ENCODE measurements at regions not wholly inside any gene's neighbourhood (a gene's known extent, or its start where the extent isn't known, plus 50 kb on each side); places are given as distances from the start of the nearest gene placed in this dataset.
"Not testable (repeated sequence)": the region's sequence is repeated elsewhere in the genome, so short reads cannot be mapped to it uniquely, and the experiment has no call there.

GRCh38 chr5:110248921-110249320 is 477.6 kb downstream of the TMEM232 start:
- no peak for DNase-seq (ENCODE audit: low spot score)

DNA sequence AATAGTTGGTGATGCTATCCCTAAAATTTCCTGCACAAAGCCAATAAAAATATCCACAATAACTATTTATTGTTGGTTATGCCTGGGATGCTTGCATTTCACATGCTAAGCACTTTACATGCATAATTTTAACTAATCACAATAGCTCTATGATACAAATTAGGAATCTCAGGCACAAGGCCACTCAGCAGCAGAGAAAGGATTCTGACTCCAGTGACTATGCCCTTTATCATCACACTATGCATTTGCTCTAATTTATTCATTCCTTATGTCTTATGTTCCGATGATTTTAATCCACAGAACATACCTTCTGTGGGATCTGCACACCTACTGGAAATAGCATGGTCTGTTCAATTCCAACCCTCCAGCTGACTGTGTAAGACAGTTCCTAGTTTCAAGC is 476.1 kb downstream of the TMEM232 start:
- no peak for DNase-seq (ENCODE audit: low spot score)

DNA sequence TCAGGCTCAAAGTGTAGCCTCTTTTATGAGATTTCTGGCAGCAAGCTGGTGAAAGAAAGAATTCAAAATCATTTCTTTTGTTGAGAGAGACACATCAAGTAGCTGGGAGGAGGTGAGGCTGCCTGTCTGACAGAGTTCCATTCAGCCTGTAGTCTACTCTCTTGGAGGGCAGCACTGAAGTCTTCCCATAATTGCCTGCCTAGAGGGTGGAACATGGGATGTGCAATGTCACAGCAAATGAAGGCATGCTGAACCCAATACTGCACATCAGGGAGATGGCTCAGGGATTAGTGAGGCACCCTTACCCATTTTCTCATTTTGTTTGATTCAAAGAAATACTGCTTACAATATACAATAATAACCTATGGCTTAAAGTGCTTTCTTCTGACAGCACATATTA is 475.7 kb downstream of the TMEM232 start:
- no peak for DNase-seq (ENCODE audit: low spot score)

DNA sequence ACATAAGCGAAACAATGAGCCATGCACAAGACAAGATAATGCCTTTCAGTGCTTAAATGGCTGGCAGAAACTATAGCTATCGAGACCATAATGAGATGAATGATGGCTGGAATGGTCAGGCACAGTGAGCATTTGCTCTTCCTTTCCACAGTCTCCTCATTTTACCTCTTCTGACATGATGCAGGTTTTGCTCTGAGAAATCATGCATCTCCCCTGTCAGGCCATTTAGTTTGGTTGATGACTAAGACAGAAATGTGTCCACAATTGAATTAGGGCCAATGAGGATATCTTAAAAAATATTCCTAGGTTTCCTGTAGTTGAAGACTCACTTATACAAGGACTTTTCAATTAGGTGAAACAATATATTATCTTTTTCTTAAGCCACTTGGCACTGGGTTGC is 475.1 kb downstream of the TMEM232 start:
- DNase-seq (ENCODE audit: low spot score): no peak

GRCh38 chr5:110255194-110255593 is 471.3 kb downstream of the TMEM232 start:
- DNase-seq (ENCODE audit: low spot score): no peak

- DNase-seq (ENCODE audit: low spot score): no peak
Measured at GRCh38 chr5:110256298-110256697, 470.2 kb downstream of the TMEM232 start.

DNA sequence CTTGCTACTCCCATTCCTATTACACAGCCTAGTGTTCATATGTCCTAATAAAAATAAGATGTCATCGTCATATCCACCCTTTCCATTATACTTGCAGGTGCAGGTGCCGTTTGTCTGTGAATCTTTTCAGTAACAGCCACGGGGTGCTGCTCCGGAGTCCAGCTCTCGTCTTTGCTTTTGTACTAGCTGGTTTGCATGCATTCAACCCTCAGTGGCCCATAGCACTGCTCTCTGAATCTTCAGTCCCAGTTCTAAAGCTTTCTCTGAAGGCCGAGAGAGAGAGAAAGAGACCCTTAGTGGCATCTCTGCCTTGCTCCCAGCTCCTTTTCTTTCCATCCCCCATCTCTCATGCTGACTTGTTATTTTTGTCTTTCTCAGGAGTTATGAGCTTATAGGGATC is 468.5 kb downstream of the TMEM232 start:
- DNase-seq (ENCODE audit: low spot score): no peak

DNA sequence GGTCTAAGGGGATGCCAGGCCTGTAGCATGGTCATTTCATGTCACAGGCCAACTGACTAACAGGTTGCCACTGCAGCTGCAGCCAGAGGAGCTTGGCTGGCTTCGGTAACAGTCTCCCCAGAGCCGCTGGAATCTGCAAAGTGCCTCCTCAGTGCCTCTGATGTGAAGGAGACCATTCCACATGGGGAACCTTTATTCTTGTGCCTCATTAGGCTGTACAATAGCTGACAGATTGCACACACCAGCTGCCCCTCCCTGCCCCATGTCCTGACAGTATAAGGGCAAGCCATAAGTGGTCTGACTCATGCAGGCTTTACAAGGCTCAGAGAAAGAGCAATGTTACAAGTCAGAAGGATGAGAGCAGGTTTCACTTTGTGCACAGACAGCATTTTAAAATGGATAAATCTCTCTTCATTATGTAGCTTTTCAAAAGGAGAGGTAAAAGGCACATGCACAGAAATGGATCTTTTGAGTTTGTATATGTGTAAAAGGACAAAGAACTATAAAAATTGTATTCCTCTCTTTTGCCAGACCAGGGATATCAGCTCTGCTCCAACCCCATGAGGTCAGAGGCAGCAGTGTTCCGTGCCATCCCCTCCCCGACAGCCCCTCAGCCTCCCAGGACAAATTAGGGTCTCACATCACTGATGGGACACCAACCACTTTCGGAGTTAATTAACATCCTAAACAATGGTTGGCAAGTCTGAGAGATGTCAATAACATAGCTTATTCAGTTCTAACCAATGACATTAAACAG is 467.8 kb downstream of the TMEM232 start:
- peak; percentile 70 for DNase-seq (ENCODE audit: low spot score)

- DNase-seq (ENCODE audit: low spot score): peak; percentile 20
Measured at GRCh38 chr5:110262749-110263148, 463.7 kb downstream of the TMEM232 start.

GRCh38 chr5:110264661-110265060 is 461.8 kb downstream of the TMEM232 start:
- DNase-seq (ENCODE audit: low spot score): peak; percentile 10

DNA sequence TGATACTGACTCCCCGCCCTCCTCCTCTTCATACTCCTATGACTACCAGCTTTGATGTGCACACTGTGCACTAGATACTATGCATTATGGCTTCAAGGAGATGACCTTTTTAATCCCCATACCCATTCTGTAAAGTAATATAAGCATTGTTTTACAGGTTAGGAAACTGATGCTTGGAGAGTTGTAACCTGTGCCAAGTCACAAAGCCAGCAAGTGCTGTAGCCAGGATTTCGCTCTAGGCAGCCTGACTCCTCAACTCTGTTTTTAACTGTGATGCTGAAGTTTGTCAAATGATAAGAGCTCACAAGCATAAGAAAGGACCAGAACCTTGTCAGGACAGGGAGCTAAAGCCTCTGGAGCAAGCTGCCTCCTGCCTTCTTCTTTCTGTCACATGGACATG is 461.3 kb downstream of the TMEM232 start:
- no peak for DNase-seq (ENCODE audit: low spot score)

- DNase-seq (ENCODE audit: low spot score): no peak
Measured at GRCh38 chr5:110267714-110268113, 458.8 kb downstream of the TMEM232 start.

DNA sequence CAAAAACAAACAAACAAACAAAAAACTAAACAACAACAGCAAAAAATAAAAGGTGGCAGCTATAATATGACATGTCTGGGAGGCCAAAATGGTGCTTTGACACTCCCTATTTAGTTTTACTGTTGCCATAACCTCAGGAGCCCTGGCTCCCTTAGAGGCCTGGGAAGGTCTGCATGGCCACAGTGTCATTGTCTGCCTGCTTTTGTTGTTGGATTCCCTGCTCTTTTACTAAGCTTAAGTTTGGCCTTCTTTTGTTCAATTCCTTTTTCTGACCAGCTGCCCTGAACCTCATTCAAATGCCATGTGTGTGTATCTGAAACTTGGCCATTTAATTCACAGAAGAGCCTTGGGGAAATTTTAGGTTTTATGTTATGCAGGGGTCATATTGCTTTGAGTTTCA is 458.2 kb downstream of the TMEM232 start:
- no peak for DNase-seq (ENCODE audit: low spot score)

DNA sequence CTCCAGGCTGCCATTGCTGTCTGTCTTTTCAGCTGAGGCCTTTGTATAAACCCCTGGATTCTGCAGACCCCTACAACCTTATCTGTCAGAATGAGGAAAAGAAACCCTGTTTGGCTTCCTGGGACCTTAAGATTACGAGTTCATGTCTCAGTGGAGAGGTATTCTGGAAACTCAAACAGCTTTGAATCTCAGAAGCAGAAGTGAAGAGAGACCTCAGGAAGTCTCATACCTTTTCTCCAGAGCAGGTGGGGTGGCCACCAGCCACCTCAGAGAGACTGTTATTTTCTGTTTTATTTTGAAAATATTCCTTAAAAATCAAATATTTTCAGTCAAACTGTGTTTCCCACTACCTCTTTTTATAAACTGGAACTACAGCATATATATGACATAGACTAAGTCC is 457.5 kb downstream of the TMEM232 start:
- no peak for DNase-seq (ENCODE audit: low spot score)

- DNase-seq (ENCODE audit: low spot score): peak; percentile 37
Measured at GRCh38 chr5:110269478-110270142, 456.9 kb downstream of the TMEM232 start.

DNA sequence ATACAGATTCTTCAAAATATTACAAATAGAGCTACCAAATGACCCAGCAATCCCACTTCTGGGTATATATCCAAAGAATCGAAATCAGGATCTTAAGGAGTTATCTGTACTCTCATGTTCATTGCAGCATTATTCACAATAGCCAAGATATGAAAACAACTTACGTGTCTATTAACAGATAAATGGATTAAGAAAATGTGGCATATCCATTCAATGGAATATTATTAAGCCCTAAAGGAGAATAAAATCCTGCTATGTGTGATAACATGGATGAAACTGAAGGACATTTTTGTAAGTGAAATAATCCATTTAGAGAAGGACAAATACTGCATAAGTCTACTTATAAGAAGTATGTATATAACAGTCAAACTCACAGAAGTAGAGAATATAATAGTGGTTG is 450.6 kb downstream of the TMEM232 start:
- no peak for DNase-seq (ENCODE audit: low spot score)

DNA sequence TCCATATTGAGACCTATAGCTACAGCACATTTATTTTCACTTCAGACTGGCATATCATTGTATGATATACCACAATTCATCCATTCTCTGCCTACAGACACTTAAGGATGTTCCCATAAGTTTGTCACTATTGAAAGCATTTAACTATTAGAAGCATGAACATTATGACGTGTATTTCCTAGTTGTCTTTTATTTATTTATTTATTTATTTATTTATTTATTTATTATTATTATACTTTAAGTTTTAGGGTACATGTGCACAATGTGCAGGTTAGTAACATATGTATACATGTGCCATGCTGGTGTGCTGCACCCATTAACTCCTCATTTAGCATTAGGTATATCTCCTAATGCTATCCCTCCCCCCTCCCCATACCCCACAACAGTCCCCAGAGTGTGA is 448.0 kb downstream of the TMEM232 start:
- DNase-seq (ENCODE audit: low spot score): not testable (repeated sequence)

DNA sequence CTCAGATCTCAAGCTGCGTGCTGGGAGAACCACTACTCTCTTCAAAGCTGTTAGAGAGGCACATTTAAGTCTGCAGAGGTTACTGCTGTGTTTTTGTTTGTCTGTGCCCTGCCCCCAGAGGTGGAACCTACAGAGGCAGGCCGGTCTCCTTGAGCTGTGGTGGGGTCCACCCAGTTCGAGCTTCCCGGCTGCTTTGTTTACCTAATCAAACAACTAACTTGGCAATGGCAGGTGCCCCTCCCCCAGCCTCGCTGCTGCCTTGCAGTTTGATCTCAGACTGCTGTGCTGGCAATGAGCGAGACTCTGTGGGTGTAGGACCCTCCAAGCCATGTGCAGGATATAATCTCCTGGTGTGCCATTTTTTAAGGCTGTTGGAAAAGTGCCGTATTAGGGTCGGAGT is 442.4 kb downstream of the TMEM232 start:
- DNase-seq (ENCODE audit: low spot score): not testable (repeated sequence)

DNA sequence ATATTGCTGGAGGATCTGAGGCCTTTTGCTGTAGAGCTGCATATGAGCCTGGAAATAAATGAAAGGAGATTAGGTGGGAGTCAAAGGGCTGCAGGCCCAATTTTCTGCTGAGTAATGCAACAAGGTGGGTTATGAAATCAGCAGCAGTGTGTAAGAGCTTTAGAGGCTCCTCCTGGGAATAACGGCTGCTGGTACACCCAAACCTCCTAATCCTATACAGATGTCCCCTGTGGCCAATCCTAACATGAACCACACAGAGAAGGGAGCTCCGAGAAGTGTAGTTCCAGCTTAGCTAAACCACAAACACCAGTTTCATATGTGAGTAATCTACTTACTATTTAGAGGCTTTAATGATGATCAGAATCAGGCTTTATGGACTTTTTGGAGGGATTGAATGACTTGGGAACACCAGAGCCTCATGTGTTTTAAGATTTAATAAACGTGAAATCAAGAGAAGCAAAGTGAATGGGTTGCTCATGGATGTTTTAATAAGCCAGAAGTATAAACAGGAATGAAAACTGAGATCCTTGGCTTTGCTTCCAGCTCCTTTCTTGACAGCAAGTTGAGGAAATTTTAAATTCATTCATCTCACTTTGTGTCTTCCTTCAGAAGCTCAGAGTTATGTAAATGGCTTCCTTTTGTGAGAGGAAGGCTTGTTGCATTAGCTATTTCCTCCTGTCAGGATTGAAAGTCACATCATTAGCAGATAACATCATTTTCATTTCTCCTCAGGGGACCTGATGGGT is 437.5 kb downstream of the TMEM232 start:
- peak; percentile 89 for DNase-seq (ENCODE audit: low spot score)

- no peak for DNase-seq (ENCODE audit: low spot score)
Measured at GRCh38 chr5:110289512-110289810, 437.0 kb downstream of the TMEM232 start.

DNA sequence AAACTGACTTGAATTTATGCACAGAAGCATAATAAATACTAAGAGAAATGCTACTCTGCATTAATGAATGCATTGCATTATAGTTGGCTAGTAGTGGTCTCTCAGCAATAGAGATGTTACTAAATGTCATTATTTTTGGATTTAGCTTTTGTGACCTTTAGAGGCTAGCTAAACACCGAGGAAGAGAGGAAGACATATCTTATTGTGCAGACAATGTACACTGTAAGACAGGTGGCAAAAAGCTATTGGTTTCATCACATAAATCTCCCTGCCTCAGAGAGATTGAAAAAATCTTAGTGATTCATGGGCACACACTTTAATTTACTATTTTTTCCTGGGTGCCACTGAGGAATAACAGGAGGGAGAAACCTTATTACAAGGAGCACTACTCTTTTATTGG is 435.9 kb downstream of the TMEM232 start:
- no peak for DNase-seq (ENCODE audit: low spot score)

DNA sequence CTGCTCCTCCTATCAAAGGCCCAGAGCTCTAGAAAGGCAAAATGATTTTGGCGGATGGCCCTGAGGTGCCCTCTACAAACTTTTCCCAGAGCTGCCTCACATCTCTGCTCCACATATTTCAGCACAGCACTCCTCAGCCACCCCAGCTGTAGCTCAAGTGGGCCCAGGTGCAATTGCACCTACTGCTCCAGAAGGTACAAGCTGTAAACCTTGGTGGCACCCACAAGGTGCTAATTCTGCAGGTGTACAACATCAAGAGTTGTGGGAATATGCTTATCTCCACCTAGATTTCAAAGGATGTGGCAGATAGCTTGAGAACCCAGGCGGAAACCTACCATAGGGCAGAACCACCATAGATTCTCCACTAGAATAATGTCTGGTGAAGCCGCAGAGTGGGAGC is 432.2 kb downstream of the TMEM232 start:
- no peak for DNase-seq (ENCODE audit: low spot score)

DNA sequence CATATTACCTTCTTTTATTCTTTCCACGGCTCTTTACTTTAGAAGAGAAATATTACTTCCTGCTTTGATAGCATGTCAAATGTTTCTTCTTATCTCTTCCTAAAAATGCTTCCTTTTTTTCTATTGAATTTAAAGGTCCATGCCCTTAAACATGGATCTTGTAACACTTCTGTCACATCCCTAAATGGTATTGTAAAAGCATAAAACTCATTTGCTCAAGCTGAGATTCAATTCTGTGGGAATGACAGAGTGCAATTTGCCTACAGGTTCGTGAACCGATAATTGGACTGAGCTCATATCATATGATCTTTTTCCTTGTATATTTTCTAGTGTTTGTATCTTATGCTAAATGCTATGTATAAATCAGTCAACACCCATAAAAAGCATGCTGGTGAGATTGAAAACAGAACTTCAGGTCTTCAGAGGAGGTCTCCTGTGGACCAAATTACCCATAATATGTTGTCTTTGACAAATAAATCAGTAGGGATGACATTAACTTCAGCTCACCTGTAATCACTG is 429.3 kb downstream of the TMEM232 start:
- no peak for DNase-seq (ENCODE audit: low spot score)
